Retinal pigment epithelial cell (primary cell): ENCODE measurements at regions not wholly inside any gene's neighbourhood (a gene's known extent, or its start where the extent isn't known, plus 50 kb on each side); places are given as distances from the start of the nearest gene placed in this dataset.
"Not testable (repeated sequence)": the region's sequence is repeated elsewhere in the genome, so short reads cannot be mapped to it uniquely, and the experiment has no call there.

Experiments
- DNase-seq: peaks from one replicate; pipeline ENCODE4 v3.0.0-alpha.2; 2010; ENCODE audit warnings: low read depth
- H3K4me3 ChIP-seq: 2 replicates; pipeline ENCODE4 v1.5.1; 2011; ENCODE audit warnings: mild to moderate bottlenecking, low read length, control low read depth, moderate library complexity
- CTCF ChIP-seq: conservative IDR thresholded peaks from 2 replicates; pipeline ENCODE4 v1.5.1; 2011; ENCODE audit warnings: low read depth, low read length, control low read depth, inconsistent platforms

- DNase-seq = peak; percentile 28
- no peak for TF ChIP-seq CTCF
- H3K4me3 ChIP-seq = no peak overlapping the region
These were observed 191.7 kb upstream of the NR3C1 start for GRCh38 chr5:143594902-143595818.

GRCh38 chr5:143593723-143594122, 190.2 kb upstream of the NR3C1 start:
- no peak for TF ChIP-seq CTCF
- no peak overlapping the region for H3K4me3 ChIP-seq
- no peak for DNase-seq

- no peak for DNase-seq
- H3K4me3 ChIP-seq = no peak overlapping the region
- no peak for TF ChIP-seq CTCF
These were observed 189.2 kb upstream of the NR3C1 start for GRCh38 chr5:143592648-143593047.

- no peak overlapping the region for H3K4me3 ChIP-seq
- DNase-seq = no peak
- no peak for TF ChIP-seq CTCF
These were observed 185.6 kb upstream of the NR3C1 start for GRCh38 chr5:143588933-143589662.

GRCh38 chr5:143588121-143588520, 184.6 kb upstream of the NR3C1 start:
- not testable (repeated sequence) for DNase-seq, H3K4me3 ChIP-seq

GRCh38 chr5:143586781-143587362, 183.4 kb upstream of the NR3C1 start:
- H3K4me3 ChIP-seq = no peak overlapping the region
- TF ChIP-seq CTCF = no peak
- DNase-seq = no peak

- no peak for DNase-seq
- no peak for TF ChIP-seq CTCF
- H3K4me3 ChIP-seq = no peak overlapping the region
These were observed 182.5 kb upstream of the NR3C1 start for GRCh38 chr5:143585970-143586369.
